ENCODE measurements at regions not wholly inside any gene's neighbourhood (a gene's known extent, or its start where the extent isn't known, plus 50 kb on each side); places are given as distances from the start of the nearest gene placed in this dataset.
"Not testable (repeated sequence)": the region's sequence is repeated elsewhere in the genome, so short reads cannot be mapped to it uniquely, and the experiment has no call there.

DNA sequence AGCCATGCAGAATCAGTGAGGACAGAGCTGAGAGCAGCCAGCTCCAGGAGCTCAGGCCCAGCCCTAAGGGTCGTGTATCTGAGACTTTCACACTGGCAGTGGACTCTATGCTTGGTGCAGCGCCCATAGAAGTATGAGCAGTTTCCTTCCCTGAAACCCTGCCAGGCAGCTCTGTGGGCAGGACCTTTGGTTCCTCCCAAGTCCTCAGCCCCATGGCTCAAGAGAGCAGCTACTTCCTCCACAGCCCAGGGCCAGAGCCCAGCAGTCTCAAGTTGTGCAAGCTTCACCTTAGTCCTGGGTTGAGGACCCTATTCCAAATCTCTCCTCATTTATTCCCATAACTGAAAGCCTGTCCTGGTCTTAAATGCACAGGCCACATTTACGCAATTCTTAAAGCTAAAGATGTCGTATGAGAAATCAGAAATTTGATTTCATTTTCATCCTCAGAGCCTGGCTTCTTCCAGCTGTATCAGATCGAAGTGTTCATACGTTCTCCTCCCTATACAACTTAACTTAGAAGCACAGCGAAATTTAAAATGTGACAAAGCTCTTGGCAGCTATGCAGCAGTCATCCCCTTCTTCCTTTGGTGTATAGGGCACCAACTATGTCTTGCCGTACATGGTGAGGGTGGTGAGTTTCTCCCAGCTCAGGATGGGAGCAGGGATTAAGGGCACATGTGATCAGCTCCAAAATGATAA, 1337.1 kb downstream of the RPIA start:
- TF ChIP-seq, protein P1, sequence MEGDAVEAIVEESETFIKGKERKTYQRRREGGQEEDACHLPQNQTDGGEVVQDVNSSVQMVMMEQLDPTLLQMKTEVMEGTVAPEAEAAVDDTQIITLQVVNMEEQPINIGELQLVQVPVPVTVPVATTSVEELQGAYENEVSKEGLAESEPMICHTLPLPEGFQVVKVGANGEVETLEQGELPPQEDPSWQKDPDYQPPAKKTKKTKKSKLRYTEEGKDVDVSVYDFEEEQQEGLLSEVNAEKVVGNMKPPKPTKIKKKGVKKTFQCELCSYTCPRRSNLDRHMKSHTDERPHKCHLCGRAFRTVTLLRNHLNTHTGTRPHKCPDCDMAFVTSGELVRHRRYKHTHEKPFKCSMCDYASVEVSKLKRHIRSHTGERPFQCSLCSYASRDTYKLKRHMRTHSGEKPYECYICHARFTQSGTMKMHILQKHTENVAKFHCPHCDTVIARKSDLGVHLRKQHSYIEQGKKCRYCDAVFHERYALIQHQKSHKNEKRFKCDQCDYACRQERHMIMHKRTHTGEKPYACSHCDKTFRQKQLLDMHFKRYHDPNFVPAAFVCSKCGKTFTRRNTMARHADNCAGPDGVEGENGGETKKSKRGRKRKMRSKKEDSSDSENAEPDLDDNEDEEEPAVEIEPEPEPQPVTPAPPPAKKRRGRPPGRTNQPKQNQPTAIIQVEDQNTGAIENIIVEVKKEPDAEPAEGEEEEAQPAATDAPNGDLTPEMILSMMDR (IDR thresholded peaks at IDR 0.05): not testable (repeated sequence)
- TF ChIP-seq POLR2A (IDR thresholded peaks at IDR 0.05): not testable (repeated sequence)

Data from esophagus squamous epithelium (tissue), 4 donors.